CD14-positive monocyte (primary cell): ENCODE measurements at regions not wholly inside any gene's neighbourhood (a gene's known extent, or its start where the extent isn't known, plus 50 kb on each side); places are given as distances from the start of the nearest gene placed in this dataset.
A peak's percentile ranks its signal among the peaks of the same experiment; 100 is the strongest.

ENCODE experiments used
- DNase-seq, 3 donors: peaks; one replicate each; pipeline ENCODE4 v3.0.0-alpha.2; 2011 to 2022
- H2AFZ ChIP-seq: 2 replicates; pipeline ENCODE4 v1.6.0; 2012; ENCODE audit warnings: mild to moderate bottlenecking, low read depth, low read length, inconsistent platforms; ENCODE audit not compliant: insufficient read depth, poor library complexity, severe bottlenecking
- H3K27ac ChIP-seq, 2 donors: 1 replicate in 1 of 2; 2 replicates in 1 of 2; pipeline ENCODE4 v1.5.1; 2012 to 2013; ENCODE audit warnings: low read length in 2 of 2, control low read depth in 1 of 2, inconsistent platforms in 1 of 2, low read depth in 1 of 2, mild to moderate bottlenecking in 1 of 2
- H3K27me3 ChIP-seq, 2 donors: one replicate each; pipeline versions ENCODE4 v1.6.0 to v1.6.1; 2011 to 2013; ENCODE audit warnings: low read length in 2 of 2; ENCODE audit not compliant: control insufficient read depth in 2 of 2, insufficient read depth in 2 of 2
- H3K36me3 ChIP-seq, 2 donors: replicated peaks in 1 of 2; 1 replicate in 1 of 2; 2 replicates in 1 of 2; pipeline versions ENCODE4 v1.5.1 to v1.6.1; 2012 to 2013; ENCODE audit warnings: low read length in 2 of 2, control low read depth in 1 of 2, inconsistent platforms in 1 of 2, mild to moderate bottlenecking in 1 of 2; ENCODE audit not compliant: insufficient read depth in 2 of 2, control insufficient read depth in 1 of 2
- H3K4me1 ChIP-seq, 2 donors: 1 replicate in 1 of 2; 2 replicates in 1 of 2; pipeline versions ENCODE4 v1.5.1 to v1.6.1; 2012 to 2013; ENCODE audit warnings: low read length in 2 of 2, control low read depth in 1 of 2, inconsistent platforms in 1 of 2, mild to moderate bottlenecking in 1 of 2, moderate library complexity in 1 of 2; ENCODE audit not compliant: insufficient read depth in 2 of 2, control insufficient read depth in 1 of 2
- H3K4me2 ChIP-seq: replicated peaks from 2 replicates; pipeline ENCODE3; 2012; ENCODE audit warnings: low read length, moderate library complexity, mild to moderate bottlenecking; ENCODE audit not compliant: poor library complexity, severe bottlenecking; ENCODE audit errors: extremely low read depth
- H3K4me3 ChIP-seq, 3 experiments: fragments of 200-600 bp in 1 of 3; sonication (generic) in 1 of 3; replicated peaks in 1 of 3; 1 replicate in 2 of 3; 2 replicates in 1 of 3; pipeline ENCODE4 v1.5.1; 2011 to 2013; ENCODE audit warnings: low read length in 3 of 3, mild to moderate bottlenecking in 3 of 3, control low read depth in 2 of 3, low read depth in 2 of 3, inconsistent platforms in 1 of 3, moderate library complexity in 1 of 3
- H3K79me2 ChIP-seq: 2 replicates; pipeline ENCODE4 v1.6.0; 2012; ENCODE audit warnings: mild to moderate bottlenecking, control low read depth, inconsistent platforms, low read length, moderate library complexity; ENCODE audit not compliant: insufficient read depth
- H3K9ac ChIP-seq: 2 replicates; pipeline ENCODE4 v1.6.0; 2017; ENCODE audit warnings: low read length, mild to moderate bottlenecking; ENCODE audit not compliant: insufficient read depth, poor library complexity, severe bottlenecking
- H3K9me3 ChIP-seq, 2 donors: replicated peaks in 1 of 2; 1 replicate in 1 of 2; 2 replicates in 1 of 2; pipeline versions ENCODE4 v1.5.1 to v1.6.1; 2012 to 2013; ENCODE audit warnings: low read length in 2 of 2, control low read depth in 1 of 2; ENCODE audit not compliant: control insufficient read depth in 1 of 2, insufficient read depth in 1 of 2
- H4K20me1 ChIP-seq: 2 replicates; pipeline ENCODE4 v1.6.0; 2012; ENCODE audit warnings: mild to moderate bottlenecking, low read length, control low read depth, moderate library complexity; ENCODE audit not compliant: insufficient read depth
- H3K27ac Mint-ChIP-seq, 7 donors: one replicate each; pipeline ENCODE4 v1.8.0; 2020; ENCODE audit warnings: mild to moderate bottlenecking in 7 of 7, mixed read lengths in 7 of 7, moderate library complexity in 6 of 7, inconsistent platforms in 2 of 7
- H3K27me3 Mint-ChIP-seq, 3 donors: one replicate each; pipeline ENCODE4 v1.8.0; 2021 to 2022; ENCODE audit warnings: low read depth in 3 of 3, mild to moderate bottlenecking in 3 of 3, mixed read lengths in 3 of 3, moderate library complexity in 3 of 3, inconsistent platforms in 1 of 3
- H3K36me3 Mint-ChIP-seq, 2 donors: one replicate each; pipeline ENCODE4 v1.8.0; 2020; ENCODE audit warnings: mixed read lengths in 2 of 2, inconsistent platforms in 1 of 2, mild to moderate bottlenecking in 1 of 2
- H3K4me1 Mint-ChIP-seq: one replicate; pipeline ENCODE4 v1.8.0; 2020; ENCODE audit warnings: mild to moderate bottlenecking, mixed read lengths
- H3K4me3 Mint-ChIP-seq, 2 donors: one replicate each; pipeline ENCODE4 v1.8.0; 2020; ENCODE audit warnings: mild to moderate bottlenecking in 2 of 2, mixed read lengths in 2 of 2, moderate library complexity in 1 of 2
- H3K9me3 Mint-ChIP-seq, 7 donors: one replicate each; pipeline ENCODE4 v1.8.0; 2020 to 2022; ENCODE audit warnings: mixed read lengths in 7 of 7, mild to moderate bottlenecking in 6 of 7, moderate library complexity in 6 of 7, inconsistent platforms in 2 of 7
- WGBS: methylation state at CpG from one replicate; pipeline ENCODE4 v1.1.5; 2013; ENCODE audit warnings: missing lambda C conversion rate; ENCODE audit not compliant: insufficient coverage; 5-methylcytosine and 5-hydroxymethylcytosine counted together
- intact Hi-C, 2 donors: fragments of 100-400 bp; cut with micrococcal nuclease; formaldehyde crosslinking; loops; one replicate each; pipeline versions ENCODE4 v1.15.0 to v1.15.1; 2023
- TF ChIP-seq, protein P1 (sequence below): fragments of 200-600 bp; IDR thresholded peaks from one replicate; pipeline ENCODE4 v1.8.0; 2022; ENCODE audit warnings: antibody characterized with exemption, mild to moderate bottlenecking

DNA sequence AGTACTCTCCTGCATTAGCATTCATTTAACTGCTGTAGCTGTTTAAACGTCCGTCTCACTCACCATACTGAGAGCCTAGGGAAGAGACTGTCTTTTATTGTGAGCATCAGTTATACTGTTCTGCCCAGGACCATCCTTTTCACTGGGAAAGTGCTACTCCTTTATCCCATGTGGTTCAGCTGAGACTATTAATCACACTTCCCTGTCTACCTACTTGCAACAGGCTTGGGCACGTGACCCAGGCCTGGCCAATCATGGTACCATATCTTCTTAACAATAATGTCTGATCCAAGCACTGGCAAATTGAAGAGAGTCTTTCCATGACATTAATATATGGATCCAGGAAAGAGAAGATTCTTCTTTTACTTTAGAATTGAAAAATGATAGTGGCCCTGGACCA is 108.1 kb downstream of the TM2D1 start:
- peaks cover 51% of the 10 kb centered on the region for H3K4me1 Mint-ChIP-seq

DNA sequence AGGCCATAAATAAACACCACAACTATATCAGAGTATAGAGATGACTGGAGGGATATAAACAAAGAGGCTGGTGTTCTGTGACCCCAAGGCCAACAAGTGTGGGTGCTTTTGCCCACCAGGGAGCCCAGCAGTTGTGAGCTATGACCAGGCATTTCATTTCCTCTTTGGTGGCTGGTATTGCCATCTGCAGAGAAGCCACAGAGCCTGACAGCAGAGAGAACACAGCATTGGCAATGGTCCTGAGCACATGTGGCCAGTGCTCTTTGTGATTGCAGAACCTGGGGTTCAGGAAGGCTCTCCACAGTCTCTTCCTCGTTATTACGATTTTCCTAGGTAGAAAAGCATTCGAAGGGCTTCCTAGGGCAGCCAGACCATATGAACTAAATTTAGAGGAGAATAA is 112.3 kb downstream of the TM2D1 start:
- Mint-ChIP-seq H3K4me1 (peaks cover 30% of the 10 kb centered on the region), H3K9me3 (peaks cover 0 to 5% (median 0%) of the 10 kb centered on the region in 7 donors)

More for the DNA sequence above, 108.1 kb downstream of the TM2D1 start:
- no peaks in the 10 kb centered on the region for H4K20me1 ChIP-seq
- Mint-ChIP-seq H3K4me3 (no peak overlapping the region), H3K27me3 (peaks cover 0 to 5% (median 0%) of the 10 kb centered on the region in 3 donors), H3K27ac (peak overlapping the region in 1 of 7 donors; percentile 2), H3K36me3 (no peaks in the 10 kb centered on the region), H3K9me3 (no peaks in the 10 kb centered on the region)
- no peaks in the 10 kb centered on the region for H3K27me3 ChIP-seq
- TF ChIP-seq, protein P1, sequence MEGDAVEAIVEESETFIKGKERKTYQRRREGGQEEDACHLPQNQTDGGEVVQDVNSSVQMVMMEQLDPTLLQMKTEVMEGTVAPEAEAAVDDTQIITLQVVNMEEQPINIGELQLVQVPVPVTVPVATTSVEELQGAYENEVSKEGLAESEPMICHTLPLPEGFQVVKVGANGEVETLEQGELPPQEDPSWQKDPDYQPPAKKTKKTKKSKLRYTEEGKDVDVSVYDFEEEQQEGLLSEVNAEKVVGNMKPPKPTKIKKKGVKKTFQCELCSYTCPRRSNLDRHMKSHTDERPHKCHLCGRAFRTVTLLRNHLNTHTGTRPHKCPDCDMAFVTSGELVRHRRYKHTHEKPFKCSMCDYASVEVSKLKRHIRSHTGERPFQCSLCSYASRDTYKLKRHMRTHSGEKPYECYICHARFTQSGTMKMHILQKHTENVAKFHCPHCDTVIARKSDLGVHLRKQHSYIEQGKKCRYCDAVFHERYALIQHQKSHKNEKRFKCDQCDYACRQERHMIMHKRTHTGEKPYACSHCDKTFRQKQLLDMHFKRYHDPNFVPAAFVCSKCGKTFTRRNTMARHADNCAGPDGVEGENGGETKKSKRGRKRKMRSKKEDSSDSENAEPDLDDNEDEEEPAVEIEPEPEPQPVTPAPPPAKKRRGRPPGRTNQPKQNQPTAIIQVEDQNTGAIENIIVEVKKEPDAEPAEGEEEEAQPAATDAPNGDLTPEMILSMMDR: no peak
- peaks cover 18 to 38% of the 10 kb centered on the region in 2 donors for H3K4me1 ChIP-seq
- intact Hi-C loops: no loop called here
- WGBS: no CpG with 5 or more reads among the region's 3 CpGs
- no peaks in the 10 kb centered on the region for H3K36me3 ChIP-seq
- no peak overlapping the region for H2AFZ ChIP-seq
- H3K4me3 ChIP-seq: no peak overlapping the region
- no peaks in the 10 kb centered on the region for H3K79me2 ChIP-seq
- H3K9ac ChIP-seq: no peak overlapping the region
- no peak overlapping the region for H3K4me2 ChIP-seq
- no peaks in the 10 kb centered on the region for H3K9me3 ChIP-seq
- no peak for DNase-seq
- no peak overlapping the region for H3K27ac ChIP-seq

More for the DNA sequence above, 112.3 kb downstream of the TM2D1 start:
- Histone ChIP-seq H3K36me3 (no peaks in the 10 kb centered on the region), H3K4me3 (no peak overlapping the region), H3K9ac (no peak overlapping the region), H3K4me1 (peaks cover 13 to 23% of the 10 kb centered on the region in 2 donors), H3K9me3 (no peaks in the 10 kb centered on the region), H3K4me2 (peak overlapping the region; percentile 11), H3K79me2 (no peaks in the 10 kb centered on the region), H4K20me1 (no peaks in the 10 kb centered on the region), H2AFZ (peak overlapping the region; percentile 52), H3K27ac (no peak overlapping the region), H3K27me3 (no peaks in the 10 kb centered on the region)
- TF ChIP-seq, protein P1: no peak
- peak overlapping the region in 1 of 2 donors; percentile 30 for H3K4me3 Mint-ChIP-seq
- H3K27ac Mint-ChIP-seq: peak overlapping the region in 3 of 7 donors; percentile 49 to 75 (median 50)
- peaks cover 0 to 4% (median 0%) of the 10 kb centered on the region in 3 donors for H3K27me3 Mint-ChIP-seq
- peak; percentile 33 to 39 (median 34) for DNase-seq
- intact Hi-C loops: no loop called here
- WGBS: no CpG with 5 or more reads among the region's 3 CpGs
- no peaks in the 10 kb centered on the region for H3K36me3 Mint-ChIP-seq
